Muscle of arm (tissue), 1 donor: ENCODE measurements at regions not wholly inside any gene's neighbourhood (a gene's known extent, or its start where the extent isn't known, plus 50 kb on each side); places are given as distances from the start of the nearest gene placed in this dataset.
"Not testable (repeated sequence)": the region's sequence is repeated elsewhere in the genome, so short reads cannot be mapped to it uniquely, and the experiment has no call there.

Experiments used
- DNase-seq: peaks from one replicate; pipeline ENCODE4 v3.0.0-alpha.2; 2013

DNA sequence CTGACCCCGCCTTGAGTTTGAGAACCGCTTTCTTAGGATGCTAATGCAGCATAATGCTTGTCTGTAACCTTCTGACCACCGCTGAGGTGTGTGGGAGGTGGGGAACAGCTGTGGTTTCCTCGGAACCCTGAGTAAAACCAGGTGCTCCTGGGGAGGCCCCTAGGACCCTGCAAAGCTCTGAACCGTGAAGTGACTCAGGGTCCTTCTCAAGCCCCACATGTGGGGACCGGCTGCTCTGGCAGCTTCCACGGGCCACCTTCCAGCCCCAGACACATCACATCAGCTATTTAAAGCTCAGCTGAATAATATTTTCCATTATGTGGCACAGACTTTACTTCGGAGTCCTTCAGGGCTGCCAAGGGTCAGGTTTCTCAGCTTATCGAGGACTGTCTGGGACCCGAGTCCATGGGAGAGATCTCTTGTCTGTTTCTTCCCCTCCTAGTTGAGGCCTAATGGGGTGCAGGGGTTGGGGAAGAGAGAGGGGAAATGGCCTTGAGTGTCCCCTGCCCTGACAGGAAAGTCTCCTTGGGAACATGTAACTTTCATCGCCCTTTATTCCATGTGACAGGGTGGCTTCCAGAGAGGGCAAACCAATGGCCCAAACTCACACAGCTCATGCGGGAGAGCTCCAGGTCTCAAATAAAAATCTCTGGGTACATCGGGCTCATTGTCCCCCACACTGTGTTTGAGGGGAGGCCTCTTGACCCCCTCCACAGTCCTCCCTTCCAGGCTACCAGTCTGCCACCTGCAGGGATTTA is 186.1 kb upstream of the SLC24A3 start:
- peak; percentile 39 for DNase-seq

DNA sequence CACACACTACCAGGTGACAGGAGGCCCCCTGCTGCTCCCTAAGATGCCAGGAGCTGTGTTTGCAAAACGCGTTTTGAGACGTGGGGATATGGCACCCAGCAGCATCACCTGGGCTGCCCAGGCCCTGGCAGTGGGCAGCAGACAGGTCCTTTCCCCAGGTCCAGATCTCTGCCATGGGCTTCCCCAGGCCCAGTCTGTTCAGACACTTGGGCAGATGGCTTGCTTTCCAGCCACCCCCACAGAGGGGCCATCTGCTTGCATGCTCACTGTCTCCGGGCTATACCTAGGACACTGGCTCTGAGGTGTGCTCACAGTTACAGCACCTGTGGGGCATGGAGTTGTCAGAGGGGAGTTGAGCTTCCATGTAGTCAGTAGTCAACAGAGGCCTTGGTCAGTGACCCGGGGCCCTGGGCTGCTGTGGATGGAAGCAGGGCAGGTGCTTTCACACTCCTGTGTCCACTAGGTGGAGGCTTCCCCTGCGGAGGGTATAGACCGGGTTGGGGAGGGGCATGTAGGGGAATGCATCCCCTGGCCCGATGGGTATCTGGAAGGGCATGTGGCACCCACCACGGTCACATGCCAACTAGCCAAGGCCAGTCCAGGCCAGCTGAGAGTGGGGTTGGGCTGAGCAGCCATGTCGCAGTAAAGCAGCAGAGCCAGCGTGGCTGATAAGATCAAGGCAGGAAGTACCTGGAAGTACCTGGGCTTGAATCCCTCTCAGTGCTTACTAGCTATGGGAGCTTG is 185.4 kb upstream of the SLC24A3 start:
- no peak for DNase-seq

DNA sequence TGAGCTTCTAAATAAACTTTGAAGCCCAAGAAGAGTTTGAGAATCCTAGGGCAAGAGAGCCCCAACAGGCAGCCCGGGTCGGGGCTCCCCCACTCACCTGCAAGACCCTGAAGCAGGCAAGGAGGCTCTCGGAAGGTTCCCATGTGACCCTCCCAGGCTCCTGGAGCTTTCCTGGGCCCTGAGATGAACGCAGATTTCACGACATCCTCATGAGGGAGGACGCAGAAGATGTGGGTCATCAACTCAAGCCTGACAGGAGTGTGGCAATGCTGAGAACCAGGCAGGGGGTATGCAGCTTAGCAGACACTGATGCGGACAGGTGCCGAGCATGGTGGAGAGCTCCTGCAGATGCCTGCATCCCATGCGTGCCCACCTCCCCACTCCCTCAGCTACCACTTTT is 184.5 kb upstream of the SLC24A3 start:
- no peak for DNase-seq

DNA sequence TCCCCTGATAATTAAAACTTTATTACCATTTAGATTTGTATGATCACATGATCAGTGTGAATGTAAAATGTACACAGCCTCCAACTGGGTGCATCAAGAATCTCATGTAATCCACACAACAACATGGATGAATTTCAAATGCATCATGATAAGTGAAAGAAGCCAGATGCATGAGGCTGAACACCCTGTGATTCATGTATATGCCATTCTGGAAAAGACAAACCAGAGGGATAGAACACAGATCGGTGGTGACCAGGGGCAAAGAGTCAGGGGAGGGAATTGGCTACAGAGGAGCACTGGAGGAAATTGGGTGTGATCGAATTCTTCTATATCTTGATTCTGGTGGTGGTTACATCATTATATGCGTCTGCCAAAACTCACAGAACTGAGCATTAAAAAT is 170.7 kb upstream of the SLC24A3 start:
- DNase-seq, result no peak

DNA sequence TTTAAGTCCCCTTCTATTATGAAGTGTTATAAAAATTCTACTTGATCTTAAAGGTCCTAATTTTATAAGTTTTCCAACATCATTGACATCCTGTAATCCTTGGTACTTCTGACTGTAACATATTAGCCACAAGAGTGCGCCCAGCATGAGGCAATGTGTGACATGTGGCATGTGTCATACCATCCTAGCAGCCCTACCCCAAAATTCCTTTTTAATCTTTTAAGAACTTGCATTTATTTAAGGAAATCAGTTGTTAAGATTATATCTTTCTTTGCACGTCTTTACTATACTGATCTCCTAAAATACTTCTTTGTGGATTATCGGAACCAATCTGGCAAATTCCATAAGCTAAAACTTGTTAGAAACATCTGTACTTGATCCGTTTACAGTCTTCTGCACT is 167.1 kb upstream of the SLC24A3 start:
- no peak for DNase-seq

DNA sequence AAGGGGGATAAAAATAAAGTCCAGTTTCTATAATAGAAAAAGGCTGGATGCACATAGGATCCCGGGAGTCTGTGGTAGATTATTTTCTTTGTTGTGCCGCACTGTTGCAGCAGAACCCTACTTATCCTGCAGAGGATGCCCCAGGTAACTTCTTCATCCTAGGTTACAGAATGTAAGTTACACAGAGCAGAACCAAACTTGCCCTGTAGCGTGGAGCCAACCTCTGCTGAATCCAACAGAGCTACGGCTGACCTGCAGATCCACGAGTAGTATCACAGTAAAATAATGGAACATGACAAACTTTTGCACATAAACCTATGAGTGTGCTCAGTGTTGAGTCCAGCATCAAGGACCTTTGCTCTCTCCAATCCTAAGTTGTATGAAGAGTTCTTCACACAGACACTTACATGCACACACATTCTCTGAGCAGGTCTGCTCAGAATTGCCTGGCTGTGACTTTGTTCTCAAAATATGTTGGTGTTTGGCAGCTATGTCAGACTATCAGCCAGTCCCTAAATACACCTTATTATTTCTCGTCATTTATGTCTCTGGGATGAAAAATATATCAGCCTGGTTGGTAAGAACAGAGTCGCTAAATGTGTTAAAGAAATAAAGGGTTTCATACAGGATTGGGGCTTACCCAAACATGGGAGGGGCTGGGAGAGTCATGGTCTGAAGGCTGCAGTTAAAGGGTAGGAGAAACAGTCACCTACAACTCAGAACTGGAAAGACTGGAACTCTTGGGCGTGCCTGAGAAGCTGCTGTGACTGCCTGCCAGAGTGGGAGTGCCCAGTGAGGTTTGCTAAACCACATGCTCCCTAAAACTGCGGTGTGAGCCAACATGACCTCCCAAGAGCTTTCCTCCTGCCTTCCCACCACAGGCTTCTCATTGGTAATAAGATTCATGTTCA is 165.1 kb upstream of the SLC24A3 start:
- no peak for DNase-seq

DNA sequence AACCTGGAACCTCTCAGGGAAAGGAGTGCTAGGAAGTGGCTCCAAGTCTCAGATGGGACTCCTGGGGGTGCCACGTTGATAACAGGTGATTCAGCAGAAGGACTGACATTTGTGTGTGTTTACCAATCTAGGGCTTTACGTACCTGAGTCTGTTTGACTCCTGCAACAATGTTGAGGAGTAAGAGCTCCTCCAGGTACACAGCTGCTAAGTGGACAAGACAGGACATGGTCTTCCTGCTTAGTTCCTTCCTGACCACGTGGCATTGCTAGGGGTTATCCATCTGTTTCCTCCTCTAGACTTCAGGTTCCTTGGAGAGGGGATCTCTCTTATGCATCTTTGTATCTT is 164.5 kb upstream of the SLC24A3 start:
- DNase-seq, result no peak

DNA sequence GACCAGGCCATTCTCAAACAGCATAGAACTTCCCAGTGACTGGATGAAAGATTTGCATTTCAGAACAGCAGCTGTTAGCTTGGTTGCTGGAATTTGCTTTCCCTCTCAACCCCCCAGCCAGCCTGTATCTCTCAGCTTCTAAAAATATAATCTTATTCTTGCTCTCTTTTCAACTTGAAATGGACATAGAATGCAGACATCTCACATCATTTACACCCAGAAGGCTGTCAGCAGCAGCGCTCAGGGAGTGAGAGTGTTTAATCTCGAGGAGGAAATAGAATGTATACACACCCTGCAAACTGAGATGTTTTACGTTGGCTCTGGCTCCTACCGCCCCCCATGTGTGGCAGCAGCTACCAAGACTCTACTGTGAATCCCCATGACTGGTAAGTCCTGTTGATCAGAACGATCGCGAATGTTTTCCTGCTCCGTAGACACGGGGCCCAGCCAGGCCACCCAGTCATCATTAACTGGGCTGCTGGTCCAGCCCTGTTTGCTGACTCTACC is 163.4 kb upstream of the SLC24A3 start:
- no peak for DNase-seq

DNA sequence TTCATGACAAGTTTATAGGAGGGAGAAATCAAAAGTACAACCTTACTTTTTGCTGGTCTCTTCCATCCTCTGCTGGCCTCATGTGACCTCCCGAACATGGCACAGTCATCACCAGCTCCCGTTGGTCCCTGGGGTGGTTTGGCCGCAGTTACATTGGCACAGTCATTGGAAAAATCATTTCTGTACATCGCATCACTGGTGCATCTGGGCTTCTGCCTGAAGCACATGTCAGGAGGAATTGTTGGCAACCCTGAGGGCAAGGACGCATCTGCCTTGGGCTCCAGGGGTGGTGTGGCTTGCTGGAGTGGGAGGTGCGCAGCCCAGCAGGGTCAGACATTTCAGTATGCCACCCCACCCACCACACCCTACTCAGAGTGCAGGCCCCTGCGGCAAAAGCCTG is 162.9 kb upstream of the SLC24A3 start:
- no peak for DNase-seq

DNA sequence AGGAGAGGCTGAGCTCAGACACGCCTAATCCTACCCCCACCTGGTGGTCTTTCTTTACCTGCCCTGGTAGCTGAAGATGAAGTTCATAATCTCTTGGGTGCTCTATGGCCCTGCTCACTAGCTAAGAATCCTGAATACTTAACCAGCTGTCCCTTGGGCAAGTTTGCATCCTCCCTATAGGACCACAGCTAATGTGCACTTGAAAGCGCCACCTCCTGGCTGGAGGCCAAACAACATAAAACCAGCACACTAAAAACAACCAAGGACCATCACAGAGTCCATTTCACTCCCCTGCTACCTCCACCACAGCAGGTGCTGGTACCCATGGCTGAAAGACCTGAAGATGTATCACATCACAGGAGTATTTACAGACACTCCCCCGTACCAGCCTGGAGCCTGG is 155.5 kb upstream of the SLC24A3 start:
- no peak for DNase-seq

DNA sequence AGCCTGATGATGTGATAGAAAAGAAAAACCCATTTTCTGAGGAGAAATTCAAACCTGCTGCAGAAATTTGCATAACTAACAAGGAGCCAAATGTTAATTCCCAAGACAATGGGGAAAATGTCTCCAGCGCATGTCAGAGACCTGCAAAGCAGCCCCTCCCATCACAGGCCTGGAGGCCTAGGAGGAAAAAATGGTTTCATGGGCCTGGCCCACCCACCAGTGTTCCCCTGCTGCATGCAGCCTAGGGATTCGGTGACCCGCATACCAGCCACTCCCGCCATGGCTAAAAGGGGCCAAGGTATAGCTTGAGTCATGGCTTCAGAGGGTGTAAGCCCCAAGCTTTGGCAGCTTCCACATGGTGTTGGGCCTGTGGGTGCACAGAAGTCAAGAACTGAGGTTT is 147.7 kb upstream of the SLC24A3 start:
- DNase-seq, result not testable (repeated sequence)

DNA sequence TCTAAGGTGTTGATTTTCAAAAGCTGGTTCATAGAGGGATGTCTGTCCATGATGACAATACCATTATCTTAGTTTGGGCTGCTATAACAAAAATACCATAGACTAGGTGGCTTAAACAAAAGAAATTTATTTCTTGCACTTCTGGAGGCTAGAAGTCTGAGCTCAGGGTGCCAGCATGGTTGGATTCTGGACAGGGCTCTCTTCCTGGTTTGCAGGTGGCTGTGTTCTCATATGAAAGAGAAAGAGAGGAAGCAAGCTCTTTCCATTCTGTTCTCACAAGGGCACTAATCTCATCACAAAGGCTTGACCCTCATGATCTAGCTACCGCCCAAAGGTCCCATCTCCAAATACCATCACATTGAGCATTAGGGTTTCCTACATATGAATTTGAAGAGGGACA is 144.5 kb upstream of the SLC24A3 start:
- DNase-seq, result no peak

DNA sequence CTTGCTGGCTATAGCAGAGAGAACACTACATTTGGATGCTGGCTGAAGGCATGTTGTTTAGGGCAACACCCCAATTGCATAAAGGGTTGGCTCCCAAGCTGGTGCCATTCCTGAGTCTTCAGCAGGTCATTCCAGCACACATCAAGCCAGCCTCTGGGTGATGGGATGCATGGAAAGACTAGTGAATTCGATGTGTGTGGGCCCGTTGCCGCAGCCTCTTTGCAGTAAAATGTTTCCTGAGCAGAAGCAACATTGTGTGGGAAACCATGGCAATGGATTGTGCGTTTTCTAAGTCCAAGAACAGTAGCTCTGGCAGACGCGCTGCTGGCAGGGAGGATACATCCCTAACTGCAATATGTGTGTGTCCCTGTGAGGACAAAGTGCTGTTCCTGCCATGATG is 142.4 kb upstream of the SLC24A3 start:
- DNase-seq, result no peak

DNA sequence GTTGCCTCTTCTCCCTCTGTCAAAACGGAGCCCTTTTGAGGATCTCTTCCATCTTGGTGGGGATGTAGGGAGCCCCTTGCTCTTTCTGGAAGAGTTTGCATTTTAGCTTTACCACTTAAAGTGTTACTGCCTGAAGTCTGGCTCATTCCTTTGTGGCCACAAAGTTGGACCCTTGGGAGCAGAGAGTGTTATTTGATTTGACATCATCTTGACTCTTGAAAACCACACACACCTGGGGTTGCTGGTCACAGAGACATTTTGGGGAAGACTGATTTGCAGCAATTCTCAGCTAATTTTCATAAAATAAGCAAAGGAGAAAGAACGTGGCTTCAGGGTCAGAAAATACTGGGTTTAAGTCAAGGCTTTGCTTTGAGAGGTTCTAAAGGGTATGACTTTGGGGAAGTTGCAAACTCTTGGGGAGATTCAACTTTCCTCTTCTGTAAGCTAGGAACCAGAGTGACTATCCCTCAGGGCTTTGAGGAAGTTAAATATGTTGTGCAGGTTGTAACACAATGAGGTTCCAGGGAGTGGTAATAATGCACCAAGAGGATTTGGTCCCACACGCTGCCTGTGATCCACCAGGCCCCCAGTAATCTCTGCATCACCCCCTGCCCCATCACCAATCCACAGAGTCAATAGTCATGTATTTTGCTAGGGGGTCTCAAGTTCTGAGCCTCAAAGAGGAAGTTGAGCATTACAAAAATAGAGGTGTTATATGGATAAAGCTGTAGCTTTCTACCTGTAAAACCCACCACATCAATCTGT is 141.6 kb upstream of the SLC24A3 start:
- DNase-seq, result no peak

DNA sequence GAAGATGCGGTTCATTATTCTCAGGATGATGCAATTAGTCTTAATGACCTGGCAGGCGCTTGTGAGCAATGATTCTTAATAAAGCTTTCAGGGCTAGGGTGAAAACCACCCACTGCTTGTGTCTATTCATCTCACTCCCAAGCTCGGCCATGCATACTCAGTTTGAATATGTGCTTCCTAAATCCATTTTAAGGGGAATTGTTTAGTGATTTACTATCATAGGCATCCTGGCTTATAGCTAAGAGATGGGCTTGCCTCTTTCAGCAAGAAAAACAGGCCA is 141.1 kb upstream of the SLC24A3 start:
- no peak for DNase-seq

DNA sequence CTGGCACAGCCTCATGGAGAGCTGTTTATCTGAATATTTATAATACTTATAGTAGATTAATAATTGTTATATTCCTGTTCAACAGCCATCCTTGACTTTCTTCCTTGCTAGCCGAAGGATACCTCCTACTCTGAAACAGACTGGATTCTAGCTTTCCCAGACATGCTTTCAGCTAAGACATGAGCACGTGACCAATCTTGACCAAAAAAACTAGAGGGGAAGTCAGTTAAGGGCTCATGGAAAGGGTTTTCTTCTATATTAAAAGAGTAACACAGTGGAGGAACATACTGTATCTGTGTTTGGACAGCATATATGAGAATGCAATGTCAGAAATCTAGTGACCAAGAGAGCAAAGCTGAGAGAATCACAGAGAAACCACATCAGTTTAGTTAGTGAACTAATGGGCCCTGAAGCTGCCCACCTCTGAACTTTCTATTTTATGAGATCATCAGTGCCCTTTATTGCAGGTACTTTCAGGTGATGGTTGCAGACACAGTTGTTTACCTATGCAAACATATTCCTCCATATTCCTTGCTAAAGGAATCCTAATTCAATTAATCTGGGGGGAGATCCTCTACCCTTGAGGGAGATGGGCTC is 140.4 kb upstream of the SLC24A3 start:
- no peak for DNase-seq

DNA sequence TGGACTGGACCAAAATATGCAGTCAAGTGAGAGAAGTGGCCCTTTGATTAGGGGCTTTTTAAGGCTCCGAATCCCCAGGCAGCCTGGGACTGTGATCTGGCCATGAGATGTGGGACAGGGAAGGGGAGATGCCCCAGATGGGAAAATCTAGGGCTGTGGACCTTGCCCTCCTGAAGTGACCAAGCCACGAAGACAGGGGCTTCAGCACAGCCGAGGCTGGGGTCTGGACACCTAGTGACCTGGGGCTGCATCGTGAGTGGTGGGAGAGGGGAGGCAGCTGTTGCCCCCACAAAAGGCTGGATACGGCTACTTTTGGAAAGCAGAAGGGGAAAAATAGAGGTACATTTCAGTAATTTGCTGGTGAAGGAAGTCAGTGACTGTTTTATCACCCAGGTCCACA is 139.5 kb upstream of the SLC24A3 start:
- DNase-seq, result no peak

DNA sequence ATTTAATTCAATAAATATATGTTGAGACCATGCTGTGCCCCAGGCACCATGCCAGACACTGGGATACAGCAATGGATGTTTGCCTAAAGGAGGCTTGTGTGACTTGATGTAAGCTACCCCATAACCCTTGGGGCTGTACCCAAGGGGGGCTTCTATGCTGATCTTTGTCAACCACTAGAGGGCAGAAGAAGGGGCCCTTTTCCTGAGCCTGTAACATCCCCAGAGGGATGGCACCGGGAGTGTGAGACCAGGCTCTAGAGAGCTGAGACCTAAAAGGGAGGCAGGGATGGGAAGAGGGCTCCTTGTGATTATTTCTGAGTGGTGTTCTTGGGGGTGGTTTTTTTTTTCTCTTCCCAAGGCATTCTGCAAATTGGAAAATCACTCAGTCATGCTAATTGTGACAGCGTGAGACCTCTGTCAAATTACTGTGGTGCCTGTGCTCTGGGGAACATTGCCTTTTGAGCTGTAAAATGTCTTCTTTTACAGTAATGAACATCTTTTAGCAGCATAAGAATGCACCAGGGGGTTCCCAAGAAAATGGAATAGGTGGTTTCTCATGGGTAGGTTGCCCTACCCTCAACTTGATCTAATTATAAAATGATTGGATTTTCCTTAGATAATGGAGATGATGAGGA is 138.7 kb upstream of the SLC24A3 start:
- DNase-seq, result no peak

DNA sequence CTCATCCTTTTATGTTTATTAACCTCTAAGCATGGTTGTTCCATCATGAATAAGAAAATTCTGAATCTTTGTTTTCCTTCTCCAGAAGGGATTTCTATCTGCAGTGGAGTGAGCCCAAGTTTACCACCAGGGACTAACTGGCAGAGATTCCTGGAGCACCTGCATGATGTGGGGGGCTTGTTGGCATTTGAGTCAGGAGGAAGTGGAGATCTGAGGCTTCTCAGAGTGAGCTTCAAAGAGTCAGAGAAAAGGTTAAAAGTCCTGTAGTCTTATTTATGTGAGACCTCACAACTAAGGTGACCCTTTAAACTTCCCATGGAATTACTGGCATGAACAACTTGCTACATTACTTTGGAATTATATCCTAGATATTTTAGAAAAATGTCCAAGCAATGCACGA is 138.1 kb upstream of the SLC24A3 start:
- DNase-seq, result no peak

DNA sequence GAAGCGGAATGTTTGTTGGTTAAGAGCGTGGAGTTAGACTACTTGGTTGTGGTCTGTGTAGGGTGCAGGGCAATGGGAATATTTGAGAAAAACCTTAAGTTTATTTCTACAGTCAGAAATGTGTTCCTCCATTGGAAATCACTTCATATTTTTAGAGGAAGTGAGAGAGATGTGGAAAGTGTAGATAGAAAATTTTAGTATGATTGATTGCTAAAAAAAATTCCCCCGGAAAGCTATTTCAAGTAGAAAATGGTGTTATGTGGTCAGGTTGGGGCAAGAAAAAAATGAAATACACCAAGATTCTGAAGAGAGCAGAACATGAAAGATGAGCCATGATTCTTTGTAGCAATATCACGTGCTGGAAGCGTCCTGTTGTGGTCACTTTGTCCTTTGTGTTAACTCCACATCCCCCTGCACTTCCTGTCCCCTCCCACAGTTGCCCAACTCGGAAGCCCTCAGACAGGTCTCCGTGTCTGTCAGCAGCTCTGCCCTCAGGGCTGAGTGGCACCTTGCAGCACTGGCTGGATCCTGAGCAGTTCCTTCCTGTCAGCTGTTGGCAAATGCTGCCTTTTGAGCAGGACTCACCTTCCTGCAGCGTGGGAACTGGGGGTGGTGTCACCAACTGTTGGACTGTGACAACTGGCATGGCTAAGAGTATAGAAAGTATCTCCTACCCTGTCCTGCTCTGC is 137.5 kb upstream of the SLC24A3 start:
- DNase-seq, result no peak
